GM21576 (cell line): ENCODE measurements at regions not wholly inside any gene's neighbourhood (a gene's known extent, or its start where the extent isn't known, plus 50 kb on each side); places are given as distances from the start of the nearest gene placed in this dataset.
"Not testable (repeated sequence)": the region's sequence is repeated elsewhere in the genome, so short reads cannot be mapped to it uniquely, and the experiment has no call there.

ENCODE experiments used
- ATAC-seq: cut with Tn5 transposase; IDR thresholded peaks from one replicate; pipeline ENCODE4 v1.9.1; 2021; ENCODE audit warnings: mild to moderate bottlenecking, moderate library complexity; ENCODE audit not compliant: unreplicated experiment

DNA sequence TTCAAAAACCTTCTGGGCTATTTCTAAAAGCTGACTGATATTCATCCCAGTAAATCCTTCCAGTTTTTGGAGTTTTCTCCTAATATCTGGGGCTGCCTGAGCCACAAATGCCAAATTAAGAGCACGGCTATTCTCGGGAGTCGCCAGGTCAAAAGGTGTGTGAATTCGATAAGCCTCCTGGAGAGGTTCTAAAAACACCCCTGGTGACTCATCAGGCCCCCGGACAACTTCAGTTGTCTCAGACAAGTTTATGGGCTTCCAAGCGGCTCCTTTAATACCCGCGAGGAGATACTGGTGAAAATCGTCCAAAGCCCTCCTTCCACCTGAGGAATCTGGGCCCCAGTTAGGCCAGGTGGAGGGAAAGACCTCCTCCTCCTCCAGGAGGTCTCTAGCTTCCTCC, 677.1 kb downstream of the TMEM121 start:
- no peak for ATAC-seq

GRCh38 chr14:106204063-106204462, 677.7 kb downstream of the TMEM121 start:
- no peak for ATAC-seq

- ATAC-seq, result no peak
Measured at GRCh38 chr14:106207316-106207715, 680.9 kb downstream of the TMEM121 start.

- no peak for ATAC-seq
Measured at GRCh38 chr14:106208794-106209193, 682.4 kb downstream of the TMEM121 start.

DNA sequence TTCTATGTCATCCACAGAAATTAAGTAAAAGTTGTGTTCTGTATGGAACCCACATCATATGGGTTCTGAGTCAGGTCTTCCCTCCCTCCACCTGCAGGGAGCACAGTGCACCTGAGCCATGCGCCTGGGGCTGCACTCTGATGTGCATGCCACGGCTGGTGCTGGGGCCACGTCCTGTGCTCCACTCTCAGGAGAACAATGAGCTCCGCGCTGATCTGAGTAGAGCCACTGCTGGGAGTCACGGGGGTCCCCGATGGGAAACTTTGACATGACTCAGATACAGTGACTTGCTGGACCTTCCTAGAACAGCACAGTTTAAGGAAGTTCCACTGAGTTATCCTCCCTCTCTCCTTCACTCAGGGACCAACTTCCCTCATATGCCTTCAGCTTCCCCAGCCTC, 683.4 kb downstream of the TMEM121 start:
- ATAC-seq, result no peak

DNA sequence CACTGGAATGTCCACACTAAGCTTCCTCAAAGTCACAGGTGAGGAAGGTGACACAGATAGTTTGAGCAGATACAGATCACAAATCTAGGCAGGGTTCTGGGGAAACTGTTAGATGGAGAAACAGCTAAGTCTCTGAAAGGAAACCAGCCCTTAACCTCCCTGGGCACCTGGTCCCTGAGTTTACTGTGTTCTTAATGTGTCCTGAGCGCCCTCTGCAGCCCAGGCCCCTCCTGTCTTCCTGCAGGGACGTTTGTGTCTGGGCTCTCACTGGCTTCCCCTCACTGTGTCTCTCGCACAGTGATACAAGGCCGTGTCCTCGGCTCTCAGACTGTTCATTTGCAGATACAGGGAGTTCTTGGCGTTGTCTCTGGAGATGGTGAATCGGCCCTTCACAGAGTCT, 684.3 kb downstream of the TMEM121 start:
- no peak for ATAC-seq

- no peak for ATAC-seq
Measured at GRCh38 chr14:106211334-106211900, 685.0 kb downstream of the TMEM121 start.

DNA sequence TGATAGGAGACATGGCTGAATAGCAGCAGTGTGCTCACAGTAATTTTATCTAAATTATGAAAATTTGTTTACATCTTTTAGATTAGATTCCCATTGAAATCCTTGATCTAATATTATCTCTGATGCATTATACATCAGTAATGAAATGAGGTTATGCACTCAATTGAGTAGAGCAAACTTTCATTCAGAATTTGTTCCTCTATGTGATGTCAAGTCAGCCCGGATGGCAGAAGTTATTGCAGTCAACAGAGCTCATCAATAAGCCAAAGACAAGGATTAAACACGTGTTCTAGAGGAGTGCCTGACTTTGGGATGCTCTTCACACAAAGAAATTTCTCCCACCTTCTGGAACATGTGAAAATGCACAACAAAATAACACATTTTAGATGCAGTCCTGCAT, 688.8 kb downstream of the TMEM121 start:
- ATAC-seq, result no peak

GRCh38 chr14:106216679-106217078, 690.3 kb downstream of the TMEM121 start:
- ATAC-seq, result no peak

DNA sequence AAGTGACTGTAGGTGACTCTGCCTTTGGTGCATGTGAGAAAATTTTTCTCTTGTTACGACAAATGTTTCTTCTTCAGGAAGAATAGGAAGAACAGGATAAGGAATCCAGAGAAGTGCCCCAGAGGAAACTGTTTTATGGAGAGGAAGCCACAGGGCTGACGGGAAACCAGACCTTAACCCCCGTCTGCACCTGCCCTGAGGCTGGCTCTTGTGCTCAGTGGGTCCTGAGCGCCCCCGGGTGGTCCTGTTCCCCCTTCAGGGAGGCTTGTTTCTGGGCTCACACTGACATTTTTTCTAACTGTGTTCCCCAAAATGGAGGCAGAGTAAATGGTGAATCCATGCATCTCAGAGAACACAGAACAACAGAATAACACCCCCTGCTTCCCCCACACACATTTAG, 691.8 kb downstream of the TMEM121 start:
- no peak for ATAC-seq

DNA sequence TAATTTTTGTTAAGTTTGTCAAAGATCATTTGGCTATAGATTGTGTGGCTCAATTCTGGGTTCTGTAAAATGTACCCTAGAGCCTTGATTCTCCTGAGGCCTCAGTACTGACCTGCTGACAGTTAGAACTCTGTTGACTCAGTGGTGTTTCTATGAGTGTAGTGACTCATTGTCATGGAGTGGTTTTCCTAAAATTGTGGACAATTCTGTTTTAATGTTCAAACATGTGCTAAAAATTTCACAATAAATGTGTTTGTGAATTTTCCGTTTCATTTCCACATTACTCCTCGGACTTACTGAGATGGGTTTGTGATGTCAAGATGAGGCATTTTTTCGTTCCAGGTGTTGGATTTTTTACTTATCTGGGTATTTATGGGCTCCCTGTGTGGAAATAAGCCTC, 695.9 kb downstream of the TMEM121 start:
- ATAC-seq, result no peak

- ATAC-seq, result no peak
Measured at GRCh38 chr14:106222731-106223130, 696.3 kb downstream of the TMEM121 start.

DNA sequence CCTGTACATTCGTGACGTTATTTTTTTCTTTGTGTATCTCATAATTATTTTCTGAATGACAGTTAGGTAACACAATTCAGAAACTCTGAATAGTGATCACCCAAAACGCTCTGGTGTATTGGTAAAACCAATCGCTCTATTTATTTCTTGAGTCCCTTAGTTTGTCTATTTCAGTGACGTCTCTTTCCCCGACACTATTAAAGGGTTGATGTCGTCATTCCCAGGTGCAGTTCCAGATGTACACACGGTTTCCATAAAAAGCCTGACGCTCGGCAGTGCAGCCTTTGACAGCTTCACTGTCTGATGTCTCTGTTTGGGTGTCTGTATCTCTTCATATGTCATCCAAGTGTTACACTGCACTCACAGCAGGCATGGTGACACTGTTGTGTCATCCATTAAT, 701.4 kb downstream of the TMEM121 start:
- ATAC-seq, result no peak

GRCh38 chr14:106228541-106229158, 702.3 kb downstream of the TMEM121 start:
- ATAC-seq, result no peak

DNA sequence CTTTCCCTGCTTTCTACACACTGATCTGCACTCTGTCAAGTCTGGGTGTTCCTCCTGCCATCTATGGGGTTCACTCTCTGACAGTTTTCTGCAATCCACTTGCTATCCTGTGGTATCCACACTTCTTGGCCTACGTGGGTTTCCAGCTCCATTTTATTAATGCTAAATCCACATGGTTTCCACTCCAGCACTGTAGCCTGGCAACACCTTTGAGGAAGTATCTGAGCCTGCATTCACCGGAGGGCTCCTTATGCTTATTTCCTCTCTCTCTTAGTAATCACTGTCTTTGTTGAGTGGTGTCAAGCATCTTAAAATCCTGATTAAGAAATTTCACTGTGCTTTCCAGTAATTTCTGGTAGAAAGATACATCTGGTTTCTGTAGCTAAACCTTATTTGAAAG, 703.7 kb downstream of the TMEM121 start:
- ATAC-seq, result no peak

DNA sequence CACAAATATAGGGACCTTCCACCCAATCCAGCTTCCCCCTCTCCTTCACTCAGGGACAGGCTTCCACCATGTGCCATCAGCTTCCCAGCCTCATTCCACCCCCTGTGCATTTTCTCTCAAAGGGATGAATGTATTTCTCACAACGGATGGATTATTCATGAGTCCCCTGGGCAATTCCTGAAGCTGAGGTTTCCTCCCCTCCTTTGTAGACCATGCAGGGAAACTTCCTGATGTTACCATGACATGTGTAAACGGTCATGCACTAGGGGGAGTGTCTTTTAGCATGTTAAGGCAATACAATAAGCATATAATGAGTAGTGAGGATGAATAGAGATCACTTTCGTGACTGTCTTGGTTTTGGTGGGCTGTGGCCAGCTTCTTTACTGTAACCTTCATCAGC, 706.8 kb downstream of the TMEM121 start:
- ATAC-seq, result not testable (repeated sequence)

DNA sequence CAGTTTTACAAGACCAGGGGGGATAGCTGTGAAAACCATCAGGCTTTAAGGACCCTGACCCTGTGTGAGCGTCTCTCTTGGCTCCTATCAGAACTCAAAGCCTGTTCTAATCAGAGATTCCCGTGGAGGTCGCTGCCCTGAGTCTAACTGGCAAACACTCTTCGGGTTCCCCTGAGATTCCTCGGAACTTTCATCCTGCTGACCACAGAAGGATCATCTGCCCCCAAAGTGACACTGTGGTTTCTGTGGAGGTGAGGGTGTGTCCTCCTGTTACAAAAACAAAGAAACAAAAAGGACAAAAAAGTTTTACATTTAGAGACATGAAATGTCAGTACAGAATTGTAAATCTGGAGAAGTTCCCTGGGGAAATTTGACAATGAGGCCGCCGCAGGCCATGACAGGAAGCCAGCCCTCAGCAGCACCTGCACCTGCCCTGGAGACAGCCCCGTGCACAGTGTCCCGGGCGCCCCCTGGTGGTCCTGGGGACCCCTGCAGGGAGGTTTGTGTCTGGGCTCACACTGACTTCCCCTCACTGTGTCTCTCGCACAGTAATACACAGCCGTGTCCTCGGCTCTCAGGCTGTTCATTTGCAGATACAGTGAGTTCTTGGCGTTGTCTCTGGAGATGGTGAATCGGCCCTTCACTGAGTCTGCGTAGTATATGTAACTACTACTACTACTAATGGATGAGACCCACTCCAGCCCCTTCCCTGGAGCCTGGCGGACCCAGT, 708.3 kb downstream of the TMEM121 start:
- not testable (repeated sequence) for ATAC-seq

DNA sequence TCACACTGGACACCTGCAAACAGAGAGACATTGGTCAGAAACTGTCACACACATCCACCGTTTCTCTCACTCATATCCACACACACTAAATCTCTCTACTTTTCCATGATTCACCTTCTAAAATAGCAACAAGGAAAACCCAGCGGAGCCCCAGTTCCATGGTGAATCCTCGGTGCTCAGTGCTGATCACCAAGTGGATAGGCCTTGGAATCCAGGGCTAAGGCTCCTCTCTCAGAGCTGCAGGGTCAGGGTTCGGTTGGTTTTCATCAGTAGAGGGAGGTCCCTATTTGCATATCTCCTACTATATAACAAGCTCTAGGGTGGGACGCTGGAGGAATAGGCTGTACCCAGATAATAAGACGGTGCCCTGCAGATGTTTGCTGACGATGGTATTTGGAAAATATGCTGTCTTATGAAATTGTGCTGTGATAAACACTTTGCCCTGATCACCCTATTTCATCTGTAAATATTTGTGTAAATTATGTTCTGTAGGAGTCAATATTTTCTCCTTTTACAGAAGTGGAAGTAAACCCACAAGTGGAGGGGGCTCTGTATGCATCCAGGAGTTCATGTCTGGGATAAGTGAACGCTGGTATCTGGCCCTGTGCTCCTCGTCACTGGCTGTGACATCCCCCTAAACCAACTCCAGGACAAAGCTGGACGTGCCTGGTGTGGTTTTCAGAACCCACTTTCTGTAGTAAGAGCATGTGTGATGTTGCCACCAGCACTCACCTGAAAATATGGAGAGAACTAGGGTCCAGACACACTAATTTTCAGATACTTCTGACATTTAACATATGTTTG, 709.2 kb downstream of the TMEM121 start:
- ATAC-seq, result no peak

DNA sequence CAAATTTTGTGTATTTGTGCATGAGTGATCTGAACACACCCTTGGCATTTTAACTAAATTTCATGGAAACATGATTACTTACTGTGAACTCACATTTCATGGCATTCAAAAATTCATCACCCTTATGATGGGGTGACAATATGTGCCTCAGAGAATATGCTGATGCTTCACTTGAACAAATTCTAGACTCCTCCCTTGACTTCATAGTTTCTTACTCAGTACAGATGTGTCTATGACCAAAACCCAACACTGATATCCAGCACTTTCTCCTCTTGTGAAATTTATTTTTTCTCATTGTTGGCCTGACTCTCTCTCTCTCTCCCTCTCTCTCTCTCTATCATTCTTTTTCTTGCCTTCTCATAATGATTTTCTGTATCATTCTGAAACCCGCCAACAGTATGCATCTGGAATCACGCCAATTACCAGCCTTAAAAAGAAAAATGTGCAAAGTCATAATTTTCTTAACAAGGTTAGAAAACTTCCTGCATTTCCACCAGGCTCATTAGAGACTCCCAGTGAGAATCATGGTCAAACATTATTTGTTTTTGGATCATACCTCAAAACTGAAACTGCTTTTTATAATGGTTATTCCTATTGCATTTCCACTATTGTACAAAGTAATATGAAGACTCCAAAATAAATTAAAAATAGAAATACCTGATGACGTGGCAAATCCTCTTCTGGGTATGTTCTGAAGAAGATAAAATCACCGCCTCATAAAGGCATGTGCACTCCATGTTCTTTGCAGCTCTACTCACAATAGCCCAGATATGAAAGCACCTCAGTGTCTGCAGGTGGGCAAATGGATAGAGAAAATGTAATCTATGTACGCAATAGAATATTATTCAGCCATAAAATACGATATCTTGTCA, 722.2 kb downstream of the TMEM121 start:
- no peak for ATAC-seq

- not testable (repeated sequence) for ATAC-seq
Measured at GRCh38 chr14:106253995-106254394, 727.6 kb downstream of the TMEM121 start.

GRCh38 chr14:106257569-106257994, 731.2 kb downstream of the TMEM121 start:
- ATAC-seq, result not testable (repeated sequence)
